ENCODE measurements at regions not wholly inside any gene's neighbourhood (a gene's known extent, or its start where the extent isn't known, plus 50 kb on each side); places are given as distances from the start of the nearest gene placed in this dataset.

DNA sequence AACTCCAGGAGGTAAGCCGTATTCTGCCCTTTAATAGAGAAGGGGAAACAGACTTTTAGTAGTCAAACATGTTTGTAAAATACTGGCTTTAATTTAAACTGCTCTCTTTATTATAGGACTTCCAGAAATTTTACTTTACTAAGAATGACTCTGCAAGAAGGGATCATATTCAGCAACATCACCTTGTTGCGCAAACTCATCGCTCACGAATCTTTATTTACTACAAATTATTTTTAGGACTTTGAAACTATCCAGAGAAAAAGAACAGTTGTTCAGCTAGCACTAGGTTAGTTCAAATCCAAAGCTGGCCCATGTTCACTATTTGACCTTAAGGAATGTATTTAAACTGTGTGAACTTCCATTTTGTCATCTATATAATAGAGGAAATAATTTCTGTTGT is 498.3 kb upstream of the TENM4 start:
- DNase-seq (ENCODE audit: low read depth in 1 of 2, low spot score in 1 of 2), result no peak
- no peaks in the 10 kb centered on the region for H3K27me3 ChIP-seq

GRCh38 chr11:79937676-79938334 is 497.0 kb upstream of the TENM4 start:
- H3K27me3 ChIP-seq, result no peaks in the 10 kb centered on the region
- no peak overlapping the region for H3K4me3 ChIP-seq
- no peak overlapping the region for H3K27ac ChIP-seq
- DNase-seq (ENCODE audit: low read depth in 1 of 2, low spot score in 1 of 2), result no peak
- H3K36me3 ChIP-seq, result no peaks in the 10 kb centered on the region
- H3K9me3 ChIP-seq (ENCODE audit: low read depth), result no peaks in the 10 kb centered on the region
- H3K4me1 ChIP-seq (ENCODE audit: low read depth), result no peaks in the 10 kb centered on the region
- no peak for TF ChIP-seq CTCF (IDR thresholded peaks at IDR 0.05; ENCODE audit: low read depth, low read length)

More for the DNA sequence above, 498.3 kb upstream of the TENM4 start:
- no peak overlapping the region for H3K4me3 ChIP-seq
- TF ChIP-seq CTCF (IDR thresholded peaks at IDR 0.05; ENCODE audit: low read depth, low read length), result no peak
- no peak overlapping the region for H3K27ac ChIP-seq
- H3K36me3 ChIP-seq, result no peaks in the 10 kb centered on the region
- H3K9me3 ChIP-seq (ENCODE audit: low read depth), result no peaks in the 10 kb centered on the region
- no peaks in the 10 kb centered on the region for H3K4me1 ChIP-seq (ENCODE audit: low read depth)

- Histone ChIP-seq H3K4me3 (no peak overlapping the region), H3K36me3 (no peaks in the 10 kb centered on the region), H3K27me3 (no peaks in the 10 kb centered on the region), H3K27ac (no peak overlapping the region), H3K9me3 (ENCODE audit: low read depth) (no peaks in the 10 kb centered on the region), H3K4me1 (ENCODE audit: low read depth) (no peaks in the 10 kb centered on the region)
- TF ChIP-seq CTCF (IDR thresholded peaks at IDR 0.05; ENCODE audit: low read depth, low read length), result no peak
- no peak for DNase-seq (ENCODE audit: low read depth in 1 of 2, low spot score in 1 of 2)
Observed at GRCh38 chr11:79932612-79933011, 491.8 kb upstream of the TENM4 start.

- no peak for TF ChIP-seq CTCF (IDR thresholded peaks at IDR 0.05; ENCODE audit: low read depth, low read length)
- H3K36me3 ChIP-seq, result no peaks in the 10 kb centered on the region
- DNase-seq (ENCODE audit: low read depth in 1 of 2, low spot score in 1 of 2), result no peak
- H3K4me3 ChIP-seq, result no peak overlapping the region
- H3K27ac ChIP-seq, result no peak overlapping the region
- no peaks in the 10 kb centered on the region for H3K9me3 ChIP-seq (ENCODE audit: low read depth)
- H3K4me1 ChIP-seq (ENCODE audit: low read depth), result no peaks in the 10 kb centered on the region
- no peaks in the 10 kb centered on the region for H3K27me3 ChIP-seq
Observed at GRCh38 chr11:79931692-79932091, 490.9 kb upstream of the TENM4 start.

DNA sequence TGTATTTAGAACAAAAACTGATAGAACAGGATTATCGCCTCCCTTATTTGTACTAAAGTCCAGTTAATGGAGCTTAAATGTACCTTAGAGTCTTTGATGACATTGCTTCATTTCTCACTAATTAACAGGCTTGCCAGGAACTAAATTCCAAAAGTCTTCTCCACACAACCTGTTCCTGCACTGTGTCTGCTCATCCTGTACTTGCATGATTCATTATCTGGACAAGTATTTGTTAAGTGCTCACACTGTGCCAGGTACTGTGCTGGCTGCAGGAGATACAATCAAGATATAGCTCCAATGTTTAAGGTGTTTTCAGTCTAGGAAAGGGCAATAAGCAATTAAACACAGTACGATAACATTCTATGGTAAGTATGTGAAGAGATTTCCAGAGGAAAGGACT is 485.9 kb upstream of the TENM4 start:
- DNase-seq (ENCODE audit: low read depth in 1 of 2, low spot score in 1 of 2), result no peak
- H3K36me3 ChIP-seq, result no peaks in the 10 kb centered on the region
- no peaks in the 10 kb centered on the region for H3K27me3 ChIP-seq
- no peaks in the 10 kb centered on the region for H3K9me3 ChIP-seq (ENCODE audit: low read depth)
- TF ChIP-seq CTCF (IDR thresholded peaks at IDR 0.05; ENCODE audit: low read depth, low read length), result no peak
- no peaks in the 10 kb centered on the region for H3K4me1 ChIP-seq (ENCODE audit: low read depth)
- H3K27ac ChIP-seq, result no peak overlapping the region
- no peak overlapping the region for H3K4me3 ChIP-seq
